Fibroblast of skin of left biceps (primary cell): ENCODE measurements at regions not wholly inside any gene's neighbourhood (a gene's known extent, or its start where the extent isn't known, plus 50 kb on each side); places are given as distances from the start of the nearest gene placed in this dataset.

Experiments
- DNase-seq, 2 experiments: peaks; one replicate each; pipeline ENCODE4 v3.0.0-alpha.2; 2013; ENCODE audit warnings: low read depth in 2 of 2

DNA sequence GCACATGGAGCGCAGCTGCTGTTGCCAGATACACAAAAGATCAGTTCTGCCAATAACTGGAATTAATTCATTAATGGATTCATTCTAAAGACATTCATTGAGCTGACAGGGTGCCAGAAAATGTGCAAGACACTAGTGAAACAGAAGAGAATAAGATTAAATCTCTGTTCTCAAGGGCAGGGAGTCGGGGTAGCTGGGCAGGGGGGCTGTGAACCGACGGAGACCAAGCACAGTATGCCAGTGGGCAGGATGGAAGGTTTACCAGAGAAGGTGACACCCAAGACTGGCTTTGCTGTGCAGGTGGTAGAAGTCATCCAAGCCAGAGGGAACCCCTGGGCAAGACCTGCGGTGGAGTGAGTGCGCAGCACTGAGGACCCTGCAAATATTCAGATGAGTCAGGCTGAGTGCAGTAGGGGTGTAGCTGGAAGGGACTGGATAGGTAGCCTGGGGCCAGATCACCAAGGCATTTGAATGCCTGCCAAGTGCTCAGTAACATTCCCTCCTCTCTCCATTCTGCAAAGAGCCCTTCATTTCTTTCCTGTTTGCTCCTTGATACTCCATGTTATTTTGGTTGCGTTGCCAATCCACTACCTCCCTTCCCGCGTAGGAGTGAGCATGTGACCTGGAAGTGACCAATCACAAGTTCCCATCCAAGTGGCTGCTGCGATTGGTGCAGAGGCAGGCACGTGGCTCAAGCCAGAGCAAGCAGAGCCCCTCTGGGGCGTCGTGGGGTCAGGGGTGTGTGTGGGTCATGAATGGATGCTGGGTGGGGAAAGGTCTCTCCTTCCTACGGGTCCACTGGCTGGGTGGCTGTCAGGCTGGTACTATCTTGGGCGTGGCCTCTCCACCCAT, 413.1 kb downstream of the PTPRU start:
- no peak for DNase-seq

DNA sequence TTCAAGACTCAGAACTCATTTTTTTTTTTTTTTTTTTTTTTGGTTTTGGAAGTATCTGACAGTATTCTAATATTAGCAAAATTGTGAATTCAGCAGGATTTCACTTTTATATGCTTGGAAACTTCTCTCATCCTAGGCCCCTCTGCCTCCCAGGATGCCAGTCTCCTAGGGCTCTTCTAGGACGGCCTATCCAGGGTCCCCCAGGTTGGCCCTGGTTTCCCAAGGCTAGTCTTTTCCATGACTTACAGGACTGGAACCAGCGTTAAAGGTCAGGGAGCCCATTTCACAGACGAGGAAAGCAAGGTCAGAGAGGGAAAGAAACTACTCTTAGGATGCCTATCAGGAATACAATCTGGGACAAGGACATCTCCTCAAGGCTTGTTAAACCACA, 412.5 kb downstream of the PTPRU start:
- DNase-seq = no peak

DNA sequence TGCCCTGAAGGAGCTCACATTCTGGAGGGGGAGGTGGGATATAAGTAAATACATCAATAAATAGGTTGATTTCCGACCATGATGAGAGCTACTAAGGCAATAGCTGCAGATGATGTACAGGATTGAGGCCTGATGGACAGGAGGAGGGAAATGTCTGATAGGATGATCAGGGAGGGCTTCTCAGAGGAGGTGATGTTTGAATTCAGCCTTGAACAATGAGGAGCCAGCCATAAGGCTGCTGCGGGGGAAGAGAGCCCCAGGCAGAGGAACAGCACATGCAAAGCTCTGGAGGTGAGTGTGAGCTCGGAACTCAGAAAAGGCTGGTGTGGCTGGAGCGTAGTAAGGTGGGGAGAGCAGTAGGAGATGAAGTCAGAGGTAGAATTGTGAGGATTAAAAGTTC, 411.7 kb downstream of the PTPRU start:
- no peak for DNase-seq

DNA sequence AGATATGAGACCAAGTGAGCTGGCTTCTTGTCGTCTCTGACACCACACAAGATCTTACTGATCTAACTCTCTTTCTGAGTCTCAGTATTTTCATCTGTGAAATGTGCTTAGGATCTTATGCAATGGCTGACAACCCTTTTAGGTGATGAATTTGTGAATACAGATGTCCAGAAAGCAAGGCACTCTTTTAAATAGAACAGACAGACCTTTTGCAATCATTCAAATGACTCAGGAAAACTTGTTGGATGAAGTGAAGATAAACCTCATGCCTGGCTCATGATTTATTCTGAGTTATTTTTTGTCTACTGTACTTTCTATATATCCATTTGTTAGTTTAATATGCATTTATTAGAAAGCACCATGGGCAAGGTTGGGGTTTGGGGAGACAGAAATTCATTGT, 411.3 kb downstream of the PTPRU start:
- DNase-seq = no peak

DNA sequence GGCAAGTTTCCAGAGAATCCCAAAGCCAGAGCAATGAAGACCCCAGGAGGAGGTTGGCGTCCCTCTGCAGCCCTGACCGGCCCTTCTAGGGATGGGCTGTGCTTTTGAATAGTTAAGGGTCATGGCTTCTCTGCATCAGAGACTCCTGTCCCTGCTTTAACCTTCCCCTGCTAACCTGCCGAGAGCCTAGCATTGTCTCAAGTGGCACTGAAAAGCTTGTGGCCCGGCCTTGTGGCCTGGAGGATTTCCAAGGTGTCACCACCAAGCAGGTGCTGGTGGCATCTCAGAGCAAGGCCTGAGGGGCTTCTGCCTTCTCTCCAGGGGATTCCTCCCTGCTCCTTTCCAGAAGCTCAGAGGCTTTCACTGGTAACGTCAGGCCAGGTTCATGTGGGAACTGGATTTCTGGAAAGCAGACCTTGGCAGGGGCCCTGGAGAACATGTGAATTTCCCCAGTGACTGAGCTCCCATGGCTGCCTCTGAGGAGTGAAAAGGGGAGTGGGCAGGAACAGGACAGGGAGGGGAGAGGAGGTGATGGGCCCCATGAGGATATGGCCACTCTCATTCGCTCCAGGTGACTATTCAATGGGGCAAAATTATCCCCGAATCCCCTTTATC, 409.9 kb downstream of the PTPRU start:
- DNase-seq = no peak

DNA sequence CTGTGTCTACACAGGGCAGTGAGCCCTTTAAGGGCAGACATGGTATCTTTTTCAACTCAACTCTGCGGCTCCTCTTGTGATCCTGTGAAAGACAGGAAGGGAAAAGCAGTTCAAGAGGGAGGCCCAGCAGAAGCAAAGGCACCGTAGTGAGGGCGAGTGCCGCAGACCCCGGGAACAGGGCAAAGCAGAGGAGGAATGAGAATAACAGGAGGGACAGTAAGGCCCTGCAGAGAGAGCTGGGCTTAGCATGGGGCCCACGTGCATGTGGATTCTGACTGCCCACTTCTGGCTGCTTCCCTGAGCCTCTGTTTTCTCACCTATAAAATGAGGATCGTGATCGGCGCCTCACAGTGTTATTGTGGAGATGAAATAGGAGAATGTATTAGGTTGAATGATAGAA, 409.3 kb downstream of the PTPRU start:
- DNase-seq = no peak

DNA sequence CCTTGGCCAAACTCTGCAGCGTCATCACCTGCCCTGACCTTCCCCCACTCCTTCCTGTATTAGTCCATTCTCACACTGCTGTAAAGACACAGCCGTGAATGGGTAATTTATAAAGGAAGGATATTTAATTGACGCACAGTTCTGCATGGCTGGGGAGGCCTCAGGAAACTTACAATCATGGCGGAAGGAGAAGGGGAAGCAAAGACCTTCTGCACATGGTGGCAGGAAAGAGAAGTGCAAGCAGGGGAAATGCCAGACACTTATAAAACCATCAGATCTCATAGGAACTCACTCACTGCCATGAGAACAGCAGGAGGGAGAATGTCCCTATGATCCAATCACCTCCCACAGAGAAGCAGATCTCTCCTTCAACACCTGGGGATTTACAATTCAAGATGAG, 408.5 kb downstream of the PTPRU start:
- no peak for DNase-seq

DNA sequence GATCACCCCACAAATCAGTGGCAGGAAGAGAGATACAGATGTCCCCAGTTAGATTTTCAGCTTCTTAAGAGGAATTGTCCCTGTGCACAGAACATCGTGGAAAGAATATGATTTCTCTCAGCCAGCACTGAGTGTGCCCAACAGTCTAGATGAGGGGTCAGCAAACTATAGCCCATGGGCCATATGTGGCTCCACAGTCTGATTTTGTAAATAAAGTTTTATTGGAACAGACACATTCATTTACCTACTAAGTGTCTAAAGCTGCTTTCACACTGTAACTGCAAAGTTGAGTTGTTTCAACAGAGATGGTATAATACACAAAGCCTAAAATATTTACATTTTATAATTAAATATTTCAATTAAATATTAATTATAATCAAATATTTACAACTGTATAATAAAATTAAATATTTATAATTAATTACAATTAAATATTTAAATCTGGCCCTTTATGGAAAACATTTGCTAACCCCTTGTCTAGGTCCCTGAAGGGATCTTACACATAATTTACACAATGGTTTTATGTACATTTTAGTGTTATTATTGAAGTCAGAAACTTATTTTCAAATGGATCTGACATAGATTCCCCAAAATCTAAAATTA, 407.6 kb downstream of the PTPRU start:
- DNase-seq = no peak

DNA sequence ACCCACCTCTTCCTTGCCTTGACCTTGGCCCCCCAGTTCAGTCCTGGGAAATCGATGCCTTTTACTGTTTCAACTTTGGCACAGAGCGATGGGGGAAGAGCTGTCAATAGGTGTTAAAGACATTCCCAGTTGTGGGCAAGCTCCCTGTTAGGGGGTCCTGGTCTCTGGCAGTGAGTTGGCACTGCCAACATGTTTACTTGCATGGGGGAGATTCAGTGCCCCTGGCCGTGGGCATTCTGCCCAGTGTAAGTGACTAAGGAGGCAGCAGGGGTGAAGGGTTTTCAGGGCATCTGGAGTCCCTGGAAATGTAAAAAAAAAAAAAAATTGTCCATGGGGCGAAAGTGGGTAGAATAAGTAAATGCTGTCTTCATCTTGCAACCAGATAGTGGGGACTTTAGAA, 407.0 kb downstream of the PTPRU start:
- DNase-seq = no peak

DNA sequence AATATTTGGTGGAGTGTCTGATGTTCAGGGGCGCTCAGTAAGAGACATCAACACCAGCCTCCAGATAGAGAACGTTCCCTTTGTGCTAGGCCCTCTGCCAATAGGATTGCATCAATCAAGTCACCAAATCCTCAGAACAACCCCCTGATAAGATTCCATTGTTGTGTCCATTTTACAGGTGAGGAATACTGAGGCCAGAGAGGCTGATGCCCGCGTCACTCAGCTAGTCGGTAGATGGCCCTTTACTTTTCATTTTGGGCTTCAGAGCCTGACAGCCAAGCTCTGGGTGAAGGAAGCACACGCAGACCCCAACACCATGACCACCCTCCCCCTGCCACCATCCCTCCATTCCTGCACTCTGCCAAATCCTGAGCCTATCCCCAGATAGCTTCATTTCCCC, 406.2 kb downstream of the PTPRU start:
- DNase-seq = no peak

DNA sequence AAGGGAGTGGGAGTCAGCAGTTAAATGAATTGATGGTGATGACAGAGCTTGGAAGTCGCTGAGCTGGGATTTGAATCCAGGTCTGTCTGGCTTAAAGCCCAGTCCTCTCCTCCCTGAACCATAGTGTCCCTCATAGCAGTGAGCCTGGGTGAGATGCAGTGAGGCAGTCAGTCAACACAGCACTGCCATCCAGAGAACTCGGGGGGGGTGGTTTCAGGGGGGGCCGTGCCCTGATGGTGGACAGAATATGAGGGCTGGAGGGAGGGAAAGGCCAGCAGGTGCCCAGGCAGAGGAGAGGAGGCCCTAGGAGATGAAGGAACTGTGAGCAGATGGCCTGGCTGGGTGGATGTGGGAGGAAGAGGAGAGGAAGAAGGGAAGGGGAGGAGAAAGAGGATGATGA, 405.6 kb downstream of the PTPRU start:
- DNase-seq = no peak

DNA sequence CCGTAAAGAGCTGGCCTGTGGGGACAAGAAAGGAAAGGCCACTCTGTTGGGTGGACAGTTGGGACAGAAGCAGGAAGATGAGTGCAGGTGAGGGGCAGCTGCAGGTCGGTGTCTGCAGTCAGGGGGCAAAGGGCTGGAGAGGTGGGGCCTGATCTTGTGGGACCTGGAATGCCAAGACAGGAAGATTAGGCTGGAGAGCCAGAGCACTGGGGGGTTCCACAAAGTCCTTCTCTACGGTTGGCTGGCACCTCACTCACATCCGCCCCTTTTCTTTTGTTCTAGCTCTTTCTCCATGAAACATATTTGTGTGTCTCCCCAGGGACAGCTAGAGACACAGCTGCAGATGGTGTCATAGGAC, 404.1 kb downstream of the PTPRU start:
- DNase-seq = no peak

DNA sequence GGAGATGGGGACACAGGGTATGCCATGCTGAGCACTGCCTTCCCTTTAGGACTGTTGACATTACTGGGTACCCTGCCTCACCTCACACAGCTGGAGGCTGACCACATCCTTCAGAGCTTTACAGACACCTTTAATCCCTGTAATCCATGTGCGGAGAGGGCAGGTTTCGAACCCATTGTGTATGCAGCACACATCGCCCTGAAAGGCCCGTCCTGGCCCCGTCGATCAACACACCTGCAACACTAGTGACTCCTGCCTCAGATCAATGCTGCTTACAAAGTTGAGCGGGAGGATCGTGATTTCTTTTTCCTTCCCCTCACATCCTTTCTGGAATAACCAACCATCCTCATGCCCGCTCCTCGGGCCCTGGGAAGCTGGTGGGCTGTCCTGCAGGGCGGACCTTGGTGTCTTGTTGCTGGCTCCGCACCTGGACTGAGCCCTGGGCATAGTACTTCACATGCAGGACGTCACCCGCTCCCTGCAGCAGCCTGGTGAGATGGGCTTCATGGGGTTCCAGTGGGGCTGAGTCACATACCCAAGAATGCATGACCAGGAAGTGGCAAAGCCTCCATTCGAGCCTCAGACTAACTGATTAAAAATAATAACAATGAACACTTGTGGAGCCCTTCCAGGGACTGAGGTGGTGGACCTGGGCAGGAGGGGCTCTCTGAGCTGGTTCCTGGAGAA, 403.6 kb downstream of the PTPRU start:
- DNase-seq = peak in 1 of 2 experiments; percentile 1

DNA sequence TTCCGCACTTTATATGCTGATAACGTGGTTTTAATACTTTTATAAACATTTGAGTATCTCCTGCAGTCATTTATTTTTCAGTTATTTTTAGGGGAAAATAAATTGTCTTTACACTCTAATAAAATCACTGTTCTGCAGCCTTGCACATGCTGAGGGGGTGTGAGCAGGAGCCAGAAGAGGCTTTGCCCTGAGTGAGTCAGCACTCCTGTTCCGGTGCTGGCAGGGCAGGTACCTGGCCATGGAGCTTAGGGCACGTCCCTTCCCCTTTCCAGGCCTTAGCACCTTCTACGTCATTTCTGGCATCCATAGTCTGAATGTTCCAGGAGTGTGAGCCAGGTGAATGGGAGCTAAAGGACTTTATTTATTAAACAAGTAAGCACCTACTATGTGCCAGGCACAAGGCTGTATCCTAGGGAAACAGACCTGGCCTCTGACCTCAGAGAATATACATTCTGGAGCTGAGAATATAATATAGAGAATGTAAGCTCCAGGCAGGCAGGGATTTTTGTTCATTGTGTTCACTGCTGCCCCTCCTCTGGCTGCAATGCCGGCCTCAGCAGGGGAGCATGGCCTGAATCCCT, 402.9 kb downstream of the PTPRU start:
- no peak for DNase-seq

DNA sequence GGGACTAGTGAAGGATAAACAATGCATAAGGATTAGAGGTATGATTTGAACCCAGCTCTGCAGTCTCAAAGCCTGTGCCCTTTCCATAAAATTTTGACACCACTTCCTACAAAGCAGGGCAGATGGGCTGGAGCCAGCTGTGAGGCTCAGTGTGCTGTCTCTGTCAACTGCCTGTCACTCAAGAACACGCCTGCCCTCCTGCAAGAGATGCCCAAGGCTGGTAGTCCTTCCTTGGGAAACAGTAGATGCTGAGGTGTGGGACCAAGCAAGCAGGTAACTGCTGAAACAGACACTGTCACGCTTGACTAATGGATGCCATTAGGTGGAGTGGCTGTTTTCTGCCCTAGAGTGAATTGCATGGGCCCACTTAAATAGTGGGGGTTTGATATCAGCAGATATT, 402.0 kb downstream of the PTPRU start:
- DNase-seq = no peak

DNA sequence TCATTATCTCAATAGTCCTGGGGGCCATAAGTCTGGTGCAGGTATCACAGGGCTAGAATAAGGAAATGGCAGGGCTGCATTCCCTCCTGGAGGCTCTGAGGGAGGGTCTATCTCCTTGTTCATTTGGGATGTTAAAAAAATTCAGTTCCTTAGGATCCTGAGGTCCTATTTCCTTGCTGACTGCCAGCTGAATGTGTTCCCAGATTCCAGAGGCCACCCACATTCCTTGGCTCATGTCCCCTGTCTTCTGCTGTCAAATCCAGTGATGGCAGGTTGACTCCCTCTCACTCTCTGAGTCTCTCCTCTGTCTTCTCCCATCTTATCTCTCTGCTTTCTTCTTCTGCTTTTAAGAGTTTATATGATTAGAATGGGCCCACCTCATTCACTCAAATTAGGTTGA, 400.6 kb downstream of the PTPRU start:
- DNase-seq = no peak

DNA sequence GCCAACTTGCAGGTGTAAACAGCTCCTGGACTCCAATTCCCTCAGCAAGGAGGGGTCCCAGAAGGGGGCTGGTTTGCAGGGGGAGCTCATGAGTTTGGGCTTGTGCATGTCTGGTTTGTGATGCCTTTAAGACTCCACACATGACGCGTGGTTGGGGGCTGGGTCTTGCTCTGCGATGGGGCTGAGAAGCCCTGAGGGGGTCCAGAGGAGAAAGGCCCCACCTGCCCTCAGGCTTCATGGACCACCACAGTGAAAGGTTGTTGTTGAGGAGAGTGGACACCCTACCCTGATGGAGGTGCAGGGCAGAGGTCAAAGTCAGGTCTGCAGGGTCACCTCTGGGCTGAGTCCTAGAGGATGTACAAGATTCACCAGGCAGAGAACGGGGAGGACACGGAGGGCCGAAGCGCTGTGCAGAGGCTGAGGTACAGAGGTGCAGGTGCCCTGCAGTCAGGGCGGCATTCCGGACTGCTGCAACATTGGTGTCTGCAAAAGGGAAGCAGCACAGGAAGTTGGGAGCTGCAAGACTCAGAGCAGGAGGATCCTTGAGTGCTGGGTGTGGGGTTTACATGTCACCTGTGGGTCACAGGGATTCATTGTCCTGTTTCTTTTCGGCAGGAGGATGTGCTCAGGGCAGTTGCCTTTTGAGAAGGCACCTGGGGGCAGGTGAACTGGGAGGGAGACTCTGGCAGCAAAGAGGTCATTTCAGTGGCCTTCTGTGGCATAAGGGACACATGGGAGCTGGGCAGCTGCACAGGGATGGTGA, 399.4 kb downstream of the PTPRU start:
- no peak for DNase-seq

DNA sequence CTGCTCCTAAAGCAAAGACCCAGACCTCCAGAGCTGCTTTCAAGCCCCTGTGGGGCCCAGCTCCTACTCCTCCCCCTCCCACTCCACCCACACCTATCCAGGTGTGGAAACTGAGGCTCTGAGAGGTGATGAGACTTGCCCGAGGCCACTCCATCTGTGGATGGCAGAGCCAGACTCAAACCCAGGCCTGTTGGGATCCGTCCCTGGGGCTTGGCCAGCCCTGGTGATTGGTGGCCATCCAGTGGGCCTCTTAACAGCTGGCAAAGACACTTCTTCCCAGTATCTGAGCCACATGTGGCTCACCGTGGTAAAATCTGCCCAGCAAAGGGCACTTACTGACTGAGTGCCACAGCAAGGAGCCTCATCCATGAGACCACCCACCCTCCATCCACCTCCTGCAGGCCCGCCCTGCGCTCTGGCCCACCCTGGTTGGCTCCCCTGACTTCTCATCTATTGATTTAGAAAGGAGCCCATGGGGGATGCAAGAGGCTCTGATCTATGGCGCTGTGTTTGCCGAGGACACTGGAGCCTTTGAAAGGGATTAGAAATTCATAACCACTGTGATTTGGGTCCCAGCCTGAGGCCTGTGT, 398.5 kb downstream of the PTPRU start:
- no peak for DNase-seq

DNA sequence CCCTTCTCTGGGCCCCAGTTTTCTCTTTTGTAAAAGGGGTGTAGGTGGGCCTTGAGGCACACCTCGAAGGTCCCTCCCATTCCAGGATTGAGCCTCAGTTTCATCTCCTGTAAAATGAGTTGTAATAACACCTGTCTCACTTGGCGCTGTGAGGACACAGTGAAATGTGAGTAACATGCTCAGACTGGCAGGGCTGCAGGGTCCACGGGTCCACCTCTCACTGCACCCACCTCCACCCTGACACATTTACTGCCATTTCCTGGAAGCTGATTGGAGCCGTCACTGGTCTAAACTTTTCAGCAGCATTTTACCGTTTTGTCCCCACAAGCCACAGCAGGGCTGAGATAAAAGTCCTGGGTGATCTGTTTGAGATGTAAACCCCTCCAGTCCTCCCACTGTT, 398.0 kb downstream of the PTPRU start:
- no peak for DNase-seq

DNA sequence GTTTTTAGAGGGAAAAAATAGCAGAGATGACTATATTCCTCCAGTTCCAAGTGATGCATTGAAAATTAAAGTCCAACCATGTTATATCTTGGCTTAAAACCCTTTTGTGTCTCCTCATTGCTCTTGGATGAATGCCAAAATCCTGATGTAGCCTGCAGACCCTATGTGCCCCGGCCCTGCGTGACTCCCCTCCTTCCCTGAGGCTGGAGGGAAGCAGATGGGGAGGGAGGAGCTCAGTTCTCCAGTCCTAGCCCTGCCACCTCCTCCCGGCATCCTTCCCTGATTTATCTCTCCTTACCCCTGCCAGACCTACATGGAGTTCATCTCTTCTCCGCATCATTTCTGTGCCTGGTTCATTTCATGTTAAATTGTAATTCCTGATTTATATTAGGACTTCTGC, 397.4 kb downstream of the PTPRU start:
- no peak for DNase-seq
